ENCODE measurements at regions not wholly inside any gene's neighbourhood (a gene's known extent, or its start where the extent isn't known, plus 50 kb on each side); places are given as distances from the start of the nearest gene placed in this dataset.

GRCh38 chr3:34016925-34017587 is 218.6 kb downstream of the PDCD6IP start:
- Histone ChIP-seq H3K27ac (no peak overlapping the region), H3K9me3 (no peaks in the 10 kb centered on the region), H3K4me3 (no peak overlapping the region), H3K36me3 (no peaks in the 10 kb centered on the region), H3K27me3 (no peaks in the 10 kb centered on the region), H3K4me1 (peaks cover 0 to 3% of the 10 kb centered on the region in 2 donors)
- intact Hi-C loops (cut with DNase I): no loop called here
- no peak for TF ChIP-seq CTCF (IDR thresholded peaks at IDR 0.05)
- ATAC-seq (no peak), DNase-seq (no peak)

DNA sequence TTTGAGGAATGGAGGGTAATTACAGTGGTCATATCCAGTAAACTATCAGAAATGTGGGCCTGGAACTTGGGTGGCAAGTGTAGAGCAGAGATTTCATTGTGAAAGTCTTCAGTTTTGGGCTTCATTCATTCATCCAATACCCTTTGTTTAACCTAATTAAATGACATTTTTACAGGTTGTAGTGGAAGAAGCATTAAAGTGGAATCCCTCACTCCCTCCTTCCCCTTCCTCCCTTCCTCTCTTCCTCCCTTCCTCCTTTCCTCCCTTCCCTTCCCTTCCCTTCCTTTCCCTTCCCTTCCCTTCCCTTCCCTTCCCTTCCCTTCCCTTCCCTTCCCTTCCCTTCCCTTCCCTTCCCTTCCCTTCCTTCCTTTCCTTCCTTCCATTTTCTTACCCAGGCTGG is 219.3 kb downstream of the PDCD6IP start:
- no peaks in the 10 kb centered on the region for H3K36me3 ChIP-seq
- no peaks in the 10 kb centered on the region for H3K27me3 ChIP-seq
- no peak overlapping the region for H3K4me3 ChIP-seq
- H3K27ac ChIP-seq: no peak overlapping the region
- TF ChIP-seq CTCF (IDR thresholded peaks at IDR 0.05): no peak
- no peak for ATAC-seq
- H3K4me1 ChIP-seq: peaks cover 0 to 3% of the 10 kb centered on the region in 2 donors
- intact Hi-C loops (cut with DNase I): no loop called here
- no peak for DNase-seq
- H3K9me3 ChIP-seq: no peaks in the 10 kb centered on the region

- no peak for DNase-seq
- Histone ChIP-seq H3K27ac (no peak overlapping the region), H3K36me3 (no peaks in the 10 kb centered on the region), H3K27me3 (no peaks in the 10 kb centered on the region), H3K9me3 (no peaks in the 10 kb centered on the region), H3K4me1 (peaks cover 0 to 3% of the 10 kb centered on the region in 2 donors), H3K4me3 (no peak overlapping the region)
- no peak for TF ChIP-seq CTCF (IDR thresholded peaks at IDR 0.05)
- no peak for ATAC-seq
- intact Hi-C loops (cut with DNase I): no loop called here
These were observed 220.7 kb downstream of the PDCD6IP start for GRCh38 chr3:34019158-34019557.

GRCh38 chr3:34020170-34020569 is 221.7 kb downstream of the PDCD6IP start:
- intact Hi-C loops (cut with DNase I): no loop called here
- Histone ChIP-seq H3K27ac (no peak overlapping the region), H3K27me3 (no peaks in the 10 kb centered on the region), H3K4me1 (peaks cover 0 to 3% of the 10 kb centered on the region in 2 donors), H3K4me3 (no peak overlapping the region), H3K36me3 (no peaks in the 10 kb centered on the region), H3K9me3 (no peaks in the 10 kb centered on the region)
- TF ChIP-seq CTCF (IDR thresholded peaks at IDR 0.05): no peak
- no peak for ATAC-seq
- DNase-seq: no peak

DNA sequence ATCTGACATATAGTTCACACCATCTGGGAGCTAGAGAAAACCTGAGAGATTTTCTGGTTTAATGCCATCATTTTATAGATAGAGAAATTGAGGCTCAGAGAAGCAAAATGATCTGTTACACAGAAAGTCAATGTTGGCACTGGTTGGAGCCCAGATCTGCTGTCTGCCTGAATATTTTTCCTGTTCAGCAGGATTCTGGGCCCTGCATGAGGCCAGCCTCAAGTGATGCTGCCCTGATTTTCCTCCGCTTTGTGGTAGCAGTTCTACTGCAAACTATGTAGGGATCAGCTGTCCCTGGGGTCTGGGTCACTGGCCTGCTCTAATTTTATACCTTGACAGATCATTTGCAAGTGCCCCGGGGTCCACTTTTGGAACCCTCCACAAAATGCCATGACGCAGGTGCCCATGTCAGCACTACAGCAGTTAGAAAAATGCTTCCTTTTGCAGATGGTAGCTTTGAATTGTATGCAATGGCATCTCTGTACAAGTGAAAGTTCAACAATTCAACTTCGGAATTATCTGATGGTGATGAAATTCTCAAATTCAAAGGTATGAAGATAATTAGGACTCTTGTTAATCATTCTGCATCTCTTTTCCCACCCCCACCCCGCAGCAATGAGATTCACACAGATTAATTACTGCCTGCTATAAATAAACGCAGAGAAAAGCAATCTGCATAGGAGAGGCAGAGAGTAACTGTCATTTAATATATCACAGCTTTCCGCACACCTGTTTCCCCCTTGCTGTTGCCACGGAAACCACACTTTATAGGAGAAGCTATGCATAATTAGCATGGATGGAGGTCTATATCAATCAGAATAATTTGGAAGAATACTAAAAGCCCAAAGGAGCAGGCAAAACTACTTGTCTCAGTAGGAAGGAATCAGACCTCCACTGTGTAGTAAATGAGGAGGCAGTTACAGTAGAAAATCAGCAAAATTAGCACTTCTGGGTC is 222.6 kb downstream of the PDCD6IP start:
- DNase-seq: no peak
- ATAC-seq: no peak
- no peak overlapping the region for H3K4me3 ChIP-seq
- no peaks in the 10 kb centered on the region for H3K9me3 ChIP-seq
- peaks cover 0 to 3% of the 10 kb centered on the region in 2 donors for H3K4me1 ChIP-seq
- H3K36me3 ChIP-seq: no peaks in the 10 kb centered on the region
- TF ChIP-seq CTCF (IDR thresholded peaks at IDR 0.05): no peak
- no peaks in the 10 kb centered on the region for H3K27me3 ChIP-seq
- intact Hi-C loops (cut with DNase I): no loop called here
- no peak overlapping the region for H3K27ac ChIP-seq

All from left lung (tissue), 4 donors.